A549 (cell line): ENCODE measurements at regions not wholly inside any gene's neighbourhood (a gene's known extent, or its start where the extent isn't known, plus 50 kb on each side); places are given as distances from the start of the nearest gene placed in this dataset.

Source experiments
- BHLHE40 ChIP-seq: IDR thresholded peaks from 2 replicates; pipeline ENCODE4 v1.6.1; 2012; ENCODE audit warnings: low read depth, low read length, inconsistent platforms
- CEBPB ChIP-seq, 2 experiments: fragments of >200 bp in 1 of 2; sonication (Bioruptor Twin) in 1 of 2; formaldehyde crosslinking in 1 of 2; IDR thresholded peaks; 2 replicates each; pipeline ENCODE4 v1.6.1; 2012 to 2016
- CTCF ChIP-seq: fragments of >200 bp; sonication (Bioruptor Twin); formaldehyde crosslinking; IDR thresholded peaks from 3 replicates; pipeline ENCODE4 v1.5.1; 2016
- EP300 ChIP-seq, 2 experiments: fragments of >200 bp; sonication (Bioruptor Twin); formaldehyde crosslinking; IDR thresholded peaks; 2 replicates in 1 of 2; 3 replicates in 1 of 2; pipeline ENCODE4 v1.6.1; 2016 to 2017
- MAZ ChIP-seq: fragments of 150-350 bp; IDR thresholded peaks from 2 replicates; pipeline ENCODE4 v1.6.1; 2014; ENCODE audit warnings: antibody characterized with exemption, low read depth, low read length, borderline replicate concordance
- NFE2L2 ChIP-seq: fragments of 150-350 bp; conservative IDR thresholded peaks from 2 replicates; pipeline ENCODE4 v1.6.1; 2014; ENCODE audit warnings: low read length
- POLR2A ChIP-seq: IDR thresholded peaks from 2 replicates; pipeline ENCODE4 v1.6.1; 2012; ENCODE audit warnings: mild to moderate bottlenecking, low read length
- RAD21 ChIP-seq, 2 experiments: fragments of >200 bp in 1 of 2; sonication (Bioruptor Twin) in 1 of 2; formaldehyde crosslinking in 1 of 2; IDR thresholded peaks in 1 of 2; conservative IDR thresholded peaks in 1 of 2; 2 replicates in 1 of 2; 3 replicates in 1 of 2; pipeline ENCODE4 v1.6.1; 2012 to 2018; ENCODE audit warnings: inconsistent platforms in 1 of 2
- RCOR1 ChIP-seq: fragments of 150-350 bp; IDR thresholded peaks from 2 replicates; pipeline ENCODE4 v1.6.1; 2014; ENCODE audit warnings: antibody characterized with exemption, low read length, low read depth
- SMC3 ChIP-seq: fragments of >200 bp; sonication (Bioruptor Twin); formaldehyde crosslinking; IDR thresholded peaks from 3 replicates; pipeline ENCODE4 v1.6.1; 2018; ENCODE audit warnings: inconsistent platforms
- USF2 ChIP-seq: fragments of 450-650 bp; IDR thresholded peaks from 2 replicates; pipeline ENCODE4 v1.6.1; 2014; ENCODE audit warnings: antibody characterized with exemption
- ZFP36 ChIP-seq: fragments of 450-650 bp; IDR thresholded peaks from 2 replicates; pipeline ENCODE4 v1.6.1; 2014; ENCODE audit warnings: borderline replicate concordance; ENCODE audit not compliant: partially characterized antibody
- ZSCAN20 ChIP-seq: fragments of 250-450 bp; sonication (Bioruptor Pico); IDR thresholded peaks from 2 replicates; pipeline ENCODE4 v1.8.0; 2022; ENCODE audit warnings: mild to moderate bottlenecking, moderate library complexity

GRCh38 chr11:13115380-13115675 lies 106.2 kb downstream of the RASSF10 start:
- TF ChIP-seq RCOR1 (no peak), POLR2A (no peak), USF2 (no peak), CTCF (no peak), MAZ (no peak), SMC3 (no peak), ZFP36 (no peak), EP300 (IDR thresholded peaks at IDR 0.05) (no peak), NFE2L2 (no peak), CEBPB (IDR thresholded peaks at IDR 0.05) (no peak), RAD21 (conservative IDR thresholded peaks at IDR 0.05 in 1 of 2, IDR thresholded peaks at IDR 0.05 in 1 of 2) (no peak), BHLHE40 (no peak), ZSCAN20 (no peak)
